NT2/D1 (cell line): ENCODE measurements at regions not wholly inside any gene's neighbourhood (a gene's known extent, or its start where the extent isn't known, plus 50 kb on each side); places are given as distances from the start of the nearest gene placed in this dataset.

Experiments
- YY1 ChIP-seq: IDR thresholded peaks from 2 replicates; pipeline ENCODE4 v1.6.1; 2011; ENCODE audit not compliant: insufficient read length, insufficient read depth
- ZNF274 ChIP-seq: IDR thresholded peaks from 2 replicates; pipeline ENCODE4 v1.6.1; 2011; ENCODE audit warnings: mild to moderate bottlenecking, low read depth, low read length

DNA sequence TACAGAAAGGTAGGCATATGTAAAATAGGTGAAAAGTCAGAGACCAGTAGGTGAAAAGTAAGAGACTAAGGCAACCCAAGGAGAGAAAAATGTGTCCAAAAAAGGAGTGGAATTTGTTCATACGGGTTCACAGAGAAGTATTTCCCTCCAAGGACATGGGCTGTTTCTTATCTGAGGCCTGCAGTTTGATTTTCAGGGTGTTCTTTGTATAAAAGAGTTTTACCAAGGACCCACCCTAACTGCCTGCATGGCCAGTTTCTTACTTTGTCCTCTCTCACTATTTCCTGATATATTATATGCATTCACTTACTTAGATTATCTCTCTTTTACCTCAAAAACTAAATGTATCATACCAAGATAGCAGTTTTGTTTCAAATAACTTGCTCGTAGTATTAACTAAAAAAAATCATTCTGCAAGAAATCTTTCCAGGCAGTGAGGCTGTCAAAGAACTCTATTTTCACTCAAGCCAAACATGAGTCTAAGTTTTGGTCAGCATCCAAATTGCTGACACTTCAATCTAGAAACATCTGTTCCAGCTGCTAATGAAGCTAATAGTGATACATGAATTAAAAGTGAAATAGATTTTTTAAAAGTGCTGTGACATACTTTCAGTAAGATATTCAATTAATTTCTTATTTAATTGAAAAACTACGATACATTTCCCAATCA, 141.4 kb upstream of the SGCG start:
- TF ChIP-seq ZNF274 (no peak), YY1 (no peak)
